CD14-positive monocyte (primary cell): ENCODE measurements at regions not wholly inside any gene's neighbourhood (a gene's known extent, or its start where the extent isn't known, plus 50 kb on each side); places are given as distances from the start of the nearest gene placed in this dataset.

Experiments used
- DNase-seq, 3 donors: peaks; one replicate each; pipeline ENCODE4 v3.0.0-alpha.2; 2011 to 2022
- H2AFZ ChIP-seq: 2 replicates; pipeline ENCODE4 v1.6.0; 2012; ENCODE audit warnings: mild to moderate bottlenecking, low read depth, low read length, inconsistent platforms; ENCODE audit not compliant: insufficient read depth, poor library complexity, severe bottlenecking
- H3K27ac ChIP-seq, 2 donors: 1 replicate in 1 of 2; 2 replicates in 1 of 2; pipeline ENCODE4 v1.5.1; 2012 to 2013; ENCODE audit warnings: low read length in 2 of 2, control low read depth in 1 of 2, inconsistent platforms in 1 of 2, low read depth in 1 of 2, mild to moderate bottlenecking in 1 of 2
- H3K27me3 ChIP-seq, 2 donors: one replicate each; pipeline versions ENCODE4 v1.6.0 to v1.6.1; 2011 to 2013; ENCODE audit warnings: low read length in 2 of 2; ENCODE audit not compliant: control insufficient read depth in 2 of 2, insufficient read depth in 2 of 2
- H3K36me3 ChIP-seq, 2 donors: replicated peaks in 1 of 2; 1 replicate in 1 of 2; 2 replicates in 1 of 2; pipeline versions ENCODE4 v1.5.1 to v1.6.1; 2012 to 2013; ENCODE audit warnings: low read length in 2 of 2, control low read depth in 1 of 2, inconsistent platforms in 1 of 2, mild to moderate bottlenecking in 1 of 2; ENCODE audit not compliant: insufficient read depth in 2 of 2, control insufficient read depth in 1 of 2
- H3K4me1 ChIP-seq, 2 donors: 1 replicate in 1 of 2; 2 replicates in 1 of 2; pipeline versions ENCODE4 v1.5.1 to v1.6.1; 2012 to 2013; ENCODE audit warnings: low read length in 2 of 2, control low read depth in 1 of 2, inconsistent platforms in 1 of 2, mild to moderate bottlenecking in 1 of 2, moderate library complexity in 1 of 2; ENCODE audit not compliant: insufficient read depth in 2 of 2, control insufficient read depth in 1 of 2
- H3K4me2 ChIP-seq: replicated peaks from 2 replicates; pipeline ENCODE3; 2012; ENCODE audit warnings: low read length, moderate library complexity, mild to moderate bottlenecking; ENCODE audit not compliant: poor library complexity, severe bottlenecking; ENCODE audit errors: extremely low read depth
- H3K4me3 ChIP-seq, 3 experiments: fragments of 200-600 bp in 1 of 3; sonication (generic) in 1 of 3; replicated peaks in 1 of 3; 1 replicate in 2 of 3; 2 replicates in 1 of 3; pipeline ENCODE4 v1.5.1; 2011 to 2013; ENCODE audit warnings: low read length in 3 of 3, mild to moderate bottlenecking in 3 of 3, control low read depth in 2 of 3, low read depth in 2 of 3, inconsistent platforms in 1 of 3, moderate library complexity in 1 of 3
- H3K79me2 ChIP-seq: 2 replicates; pipeline ENCODE4 v1.6.0; 2012; ENCODE audit warnings: mild to moderate bottlenecking, control low read depth, inconsistent platforms, low read length, moderate library complexity; ENCODE audit not compliant: insufficient read depth
- H3K9ac ChIP-seq: 2 replicates; pipeline ENCODE4 v1.6.0; 2017; ENCODE audit warnings: low read length, mild to moderate bottlenecking; ENCODE audit not compliant: insufficient read depth, poor library complexity, severe bottlenecking
- H3K9me3 ChIP-seq, 2 donors: replicated peaks in 1 of 2; 1 replicate in 1 of 2; 2 replicates in 1 of 2; pipeline versions ENCODE4 v1.5.1 to v1.6.1; 2012 to 2013; ENCODE audit warnings: low read length in 2 of 2, control low read depth in 1 of 2; ENCODE audit not compliant: control insufficient read depth in 1 of 2, insufficient read depth in 1 of 2
- H4K20me1 ChIP-seq: 2 replicates; pipeline ENCODE4 v1.6.0; 2012; ENCODE audit warnings: mild to moderate bottlenecking, low read length, control low read depth, moderate library complexity; ENCODE audit not compliant: insufficient read depth
- H3K27ac Mint-ChIP-seq, 7 donors: one replicate each; pipeline ENCODE4 v1.8.0; 2020; ENCODE audit warnings: mild to moderate bottlenecking in 7 of 7, mixed read lengths in 7 of 7, moderate library complexity in 6 of 7, inconsistent platforms in 2 of 7
- H3K27me3 Mint-ChIP-seq, 3 donors: one replicate each; pipeline ENCODE4 v1.8.0; 2021 to 2022; ENCODE audit warnings: low read depth in 3 of 3, mild to moderate bottlenecking in 3 of 3, mixed read lengths in 3 of 3, moderate library complexity in 3 of 3, inconsistent platforms in 1 of 3
- H3K36me3 Mint-ChIP-seq, 2 donors: one replicate each; pipeline ENCODE4 v1.8.0; 2020; ENCODE audit warnings: mixed read lengths in 2 of 2, inconsistent platforms in 1 of 2, mild to moderate bottlenecking in 1 of 2
- H3K4me1 Mint-ChIP-seq: one replicate; pipeline ENCODE4 v1.8.0; 2020; ENCODE audit warnings: mild to moderate bottlenecking, mixed read lengths
- H3K4me3 Mint-ChIP-seq, 2 donors: one replicate each; pipeline ENCODE4 v1.8.0; 2020; ENCODE audit warnings: mild to moderate bottlenecking in 2 of 2, mixed read lengths in 2 of 2, moderate library complexity in 1 of 2
- H3K9me3 Mint-ChIP-seq, 7 donors: one replicate each; pipeline ENCODE4 v1.8.0; 2020 to 2022; ENCODE audit warnings: mixed read lengths in 7 of 7, mild to moderate bottlenecking in 6 of 7, moderate library complexity in 6 of 7, inconsistent platforms in 2 of 7
- WGBS: methylation state at CpG from one replicate; pipeline ENCODE4 v1.1.5; 2013; ENCODE audit warnings: missing lambda C conversion rate; ENCODE audit not compliant: insufficient coverage; 5-methylcytosine and 5-hydroxymethylcytosine counted together
- intact Hi-C, 2 donors: fragments of 100-400 bp; cut with micrococcal nuclease; formaldehyde crosslinking; loops; one replicate each; pipeline versions ENCODE4 v1.15.0 to v1.15.1; 2023
- TF ChIP-seq, protein P1 (sequence below): fragments of 200-600 bp; IDR thresholded peaks from one replicate; pipeline ENCODE4 v1.8.0; 2022; ENCODE audit warnings: antibody characterized with exemption, mild to moderate bottlenecking

- Mint-ChIP-seq H3K4me1 (no peaks in the 10 kb centered on the region), H3K27ac (no peak overlapping the region), H3K9me3 (peaks cover 0 to 2% (median 0%) of the 10 kb centered on the region in 7 donors), H3K27me3 (no peaks in the 10 kb centered on the region), H3K36me3 (no peaks in the 10 kb centered on the region), H3K4me3 (no peak overlapping the region)
- H3K79me2 ChIP-seq: no peaks in the 10 kb centered on the region
- no peaks in the 10 kb centered on the region for H3K9me3 ChIP-seq
- H3K4me1 ChIP-seq: no peaks in the 10 kb centered on the region
- 97% methylated on average over 5 of the region's 5 CpGs for WGBS
- TF ChIP-seq, protein P1, sequence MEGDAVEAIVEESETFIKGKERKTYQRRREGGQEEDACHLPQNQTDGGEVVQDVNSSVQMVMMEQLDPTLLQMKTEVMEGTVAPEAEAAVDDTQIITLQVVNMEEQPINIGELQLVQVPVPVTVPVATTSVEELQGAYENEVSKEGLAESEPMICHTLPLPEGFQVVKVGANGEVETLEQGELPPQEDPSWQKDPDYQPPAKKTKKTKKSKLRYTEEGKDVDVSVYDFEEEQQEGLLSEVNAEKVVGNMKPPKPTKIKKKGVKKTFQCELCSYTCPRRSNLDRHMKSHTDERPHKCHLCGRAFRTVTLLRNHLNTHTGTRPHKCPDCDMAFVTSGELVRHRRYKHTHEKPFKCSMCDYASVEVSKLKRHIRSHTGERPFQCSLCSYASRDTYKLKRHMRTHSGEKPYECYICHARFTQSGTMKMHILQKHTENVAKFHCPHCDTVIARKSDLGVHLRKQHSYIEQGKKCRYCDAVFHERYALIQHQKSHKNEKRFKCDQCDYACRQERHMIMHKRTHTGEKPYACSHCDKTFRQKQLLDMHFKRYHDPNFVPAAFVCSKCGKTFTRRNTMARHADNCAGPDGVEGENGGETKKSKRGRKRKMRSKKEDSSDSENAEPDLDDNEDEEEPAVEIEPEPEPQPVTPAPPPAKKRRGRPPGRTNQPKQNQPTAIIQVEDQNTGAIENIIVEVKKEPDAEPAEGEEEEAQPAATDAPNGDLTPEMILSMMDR: no peak
- no peak overlapping the region for H2AFZ ChIP-seq
- no peak overlapping the region for H3K4me2 ChIP-seq
- H3K4me3 ChIP-seq: no peak overlapping the region
- intact Hi-C loops: no loop called here
- H3K36me3 ChIP-seq: no peaks in the 10 kb centered on the region
- no peaks in the 10 kb centered on the region for H3K27me3 ChIP-seq
- no peak overlapping the region for H3K9ac ChIP-seq
- no peak overlapping the region for H3K27ac ChIP-seq
- no peaks in the 10 kb centered on the region for H4K20me1 ChIP-seq
- no peak for DNase-seq
Measured at GRCh38 chr9:116075191-116075590, 78.4 kb upstream of the PAPPA start.

GRCh38 chr9:116078640-116079039 lies 75.0 kb upstream of the PAPPA start:
- Histone ChIP-seq H3K79me2 (no peaks in the 10 kb centered on the region), H3K9ac (no peak overlapping the region), H2AFZ (no peak overlapping the region), H3K4me2 (no peak overlapping the region), H3K27ac (no peak overlapping the region), H3K9me3 (no peaks in the 10 kb centered on the region), H3K36me3 (no peaks in the 10 kb centered on the region), H3K4me3 (no peak overlapping the region), H3K4me1 (no peaks in the 10 kb centered on the region), H3K27me3 (no peaks in the 10 kb centered on the region), H4K20me1 (no peaks in the 10 kb centered on the region)
- TF ChIP-seq, protein P1: no peak
- intact Hi-C loops: no loop called here
- no peaks in the 10 kb centered on the region for H3K36me3 Mint-ChIP-seq
- no peak for DNase-seq
- H3K4me1 Mint-ChIP-seq: no peaks in the 10 kb centered on the region
- no peak overlapping the region for H3K4me3 Mint-ChIP-seq
- H3K9me3 Mint-ChIP-seq: peaks cover 0 to 2% (median 0%) of the 10 kb centered on the region in 7 donors
- no peak overlapping the region for H3K27ac Mint-ChIP-seq
- peaks cover 0 to 4% (median 2%) of the 10 kb centered on the region in 3 donors for H3K27me3 Mint-ChIP-seq
